ENCODE measurements at regions not wholly inside any gene's neighbourhood (a gene's known extent, or its start where the extent isn't known, plus 50 kb on each side); places are given as distances from the start of the nearest gene placed in this dataset.
"Not testable (repeated sequence)": the region's sequence is repeated elsewhere in the genome, so short reads cannot be mapped to it uniquely, and the experiment has no call there.

DNA sequence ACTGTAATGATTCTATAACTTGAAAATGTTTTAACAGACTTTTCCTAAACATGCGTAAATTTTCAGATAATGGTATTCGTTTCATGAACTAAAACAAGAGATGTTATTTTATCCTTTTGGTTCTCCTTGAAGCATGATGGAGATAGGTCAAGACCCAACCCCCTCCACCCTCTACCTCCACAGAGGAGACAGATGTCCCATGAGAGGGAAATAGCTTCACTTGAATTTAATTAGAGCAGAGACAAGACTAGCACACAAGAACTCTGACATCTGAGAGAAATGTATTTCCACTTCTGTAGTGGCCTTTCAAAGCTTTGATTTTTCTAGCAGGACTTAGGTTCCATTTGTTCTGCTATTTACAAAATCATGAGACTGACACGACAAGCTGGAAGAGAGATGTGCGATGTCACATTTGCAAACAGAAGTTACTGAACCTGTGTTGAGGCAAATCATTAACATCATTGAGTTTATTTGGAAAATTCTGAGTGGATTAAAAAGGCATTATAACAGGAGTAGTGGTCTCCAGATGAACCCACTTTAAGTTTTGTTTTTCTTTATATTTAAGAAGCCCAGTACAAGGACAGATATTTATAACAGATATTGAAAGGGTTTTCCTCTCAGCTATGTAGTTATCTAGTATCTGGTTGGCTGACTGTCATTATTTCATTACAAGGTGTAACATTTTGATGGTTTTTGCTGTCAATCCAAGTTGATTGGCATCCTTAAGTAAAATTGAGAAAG lies 276.2 kb downstream of the ASXL3 start:
- DNase-seq (ENCODE audit: low read depth): no peak

- DNase-seq (ENCODE audit: low read depth): no peak
Observed at GRCh38 chr18:33853187-33853586, 275.2 kb downstream of the ASXL3 start.

GRCh38 chr18:33851546-33852078 lies 273.6 kb downstream of the ASXL3 start:
- no peak for DNase-seq (ENCODE audit: low read depth)

GRCh38 chr18:33849731-33850130 lies 271.7 kb downstream of the ASXL3 start:
- DNase-seq (ENCODE audit: low read depth): no peak

DNA sequence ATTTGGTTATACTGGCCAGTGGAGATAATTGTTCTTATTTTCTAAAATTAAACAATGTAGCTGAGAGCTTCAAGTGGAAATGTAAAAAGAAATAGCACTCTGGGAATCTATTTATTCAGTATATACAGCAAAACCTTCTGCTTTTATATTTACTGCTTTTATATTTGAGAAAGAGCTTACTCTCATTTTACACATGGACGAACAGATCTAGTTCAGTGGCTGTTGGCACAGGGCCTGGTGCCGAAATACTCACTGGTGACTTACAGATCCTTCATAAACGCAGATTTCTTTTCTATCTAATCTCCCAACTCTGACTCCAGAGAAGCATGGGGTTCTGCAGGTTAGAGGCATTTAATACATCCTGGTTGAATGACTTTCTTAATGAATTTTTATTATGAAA lies 266.2 kb downstream of the ASXL3 start:
- DNase-seq (ENCODE audit: low read depth): no peak

DNA sequence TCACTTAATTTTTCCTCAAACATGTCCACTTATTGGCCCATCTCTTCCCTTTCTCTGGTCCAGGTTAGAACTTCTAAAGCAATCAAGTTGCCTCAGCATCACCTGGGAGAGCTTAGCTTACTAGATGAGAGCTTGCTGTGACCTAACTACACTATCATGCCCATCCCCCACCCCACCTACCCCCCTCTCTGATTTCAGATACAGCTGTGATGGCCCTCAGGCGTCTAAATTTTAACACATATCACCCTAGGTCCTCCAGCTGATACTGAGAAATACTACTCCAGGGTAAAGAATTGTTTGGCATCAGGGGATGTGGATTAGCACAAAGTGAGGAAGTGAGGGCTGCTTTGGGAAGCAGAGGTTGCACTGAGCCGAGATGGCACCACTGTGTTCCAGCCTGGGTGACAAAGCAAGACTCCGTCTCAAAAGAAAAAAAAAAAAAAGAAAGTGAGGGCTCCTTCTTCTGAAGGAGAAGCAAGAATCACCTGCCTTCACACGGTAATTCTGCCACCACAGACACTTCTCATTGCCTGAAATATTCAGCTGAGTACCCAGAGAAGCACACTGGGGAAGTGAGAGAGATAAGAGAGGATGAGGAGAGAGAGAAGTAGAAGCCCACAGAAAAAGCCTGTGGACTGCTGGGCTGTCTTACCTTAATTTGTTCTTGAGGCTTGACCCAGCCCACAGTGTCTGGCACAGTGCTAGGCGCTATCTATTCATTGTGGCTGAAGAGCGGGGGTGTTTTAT lies 263.4 kb downstream of the ASXL3 start:
- DNase-seq (ENCODE audit: low read depth): no peak

- DNase-seq (ENCODE audit: low read depth): no peak
Observed at GRCh38 chr18:33840212-33840593, 262.2 kb downstream of the ASXL3 start.

DNA sequence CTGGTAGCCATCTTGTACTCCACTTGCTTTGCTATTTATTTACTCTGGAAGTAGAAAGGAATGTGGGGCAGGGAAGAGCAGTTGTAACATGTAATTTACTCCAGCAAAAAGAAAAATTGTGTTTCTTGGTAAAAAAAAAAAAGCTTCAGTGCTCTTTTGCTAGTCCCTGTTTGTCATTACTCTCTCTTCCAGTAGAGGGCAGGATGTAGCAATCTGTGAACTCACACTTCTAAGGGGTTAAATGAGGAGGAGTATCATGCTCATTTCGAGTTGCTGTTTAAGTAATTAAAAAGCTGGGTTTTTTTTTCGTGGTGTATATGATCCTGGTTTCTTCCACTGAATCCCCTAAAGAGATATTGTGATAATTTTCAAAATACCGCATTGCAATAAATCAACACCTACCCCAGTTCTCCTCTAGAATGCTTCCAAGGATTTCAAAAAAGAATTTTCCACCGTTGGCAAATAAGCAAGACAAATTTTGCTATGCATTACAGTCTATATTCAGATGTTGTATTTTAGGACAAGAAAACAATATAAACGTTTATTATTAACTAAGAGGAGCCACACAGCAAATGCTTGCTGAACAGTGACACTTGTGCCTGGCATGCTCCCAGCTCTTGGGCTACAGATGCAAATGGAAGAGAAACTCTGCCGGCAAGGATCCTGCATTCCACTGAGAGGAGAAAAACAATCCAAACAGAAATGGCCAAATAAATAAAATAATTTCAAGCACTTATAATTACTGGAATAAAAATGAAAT lies 261.6 kb downstream of the ASXL3 start:
- DNase-seq (ENCODE audit: low read depth): peak; percentile 33

- DNase-seq (ENCODE audit: low read depth): no peak
Observed at GRCh38 chr18:33838054-33838453, 260.0 kb downstream of the ASXL3 start.

GRCh38 chr18:33837191-33837590 lies 259.2 kb downstream of the ASXL3 start:
- no peak for DNase-seq (ENCODE audit: low read depth)

DNA sequence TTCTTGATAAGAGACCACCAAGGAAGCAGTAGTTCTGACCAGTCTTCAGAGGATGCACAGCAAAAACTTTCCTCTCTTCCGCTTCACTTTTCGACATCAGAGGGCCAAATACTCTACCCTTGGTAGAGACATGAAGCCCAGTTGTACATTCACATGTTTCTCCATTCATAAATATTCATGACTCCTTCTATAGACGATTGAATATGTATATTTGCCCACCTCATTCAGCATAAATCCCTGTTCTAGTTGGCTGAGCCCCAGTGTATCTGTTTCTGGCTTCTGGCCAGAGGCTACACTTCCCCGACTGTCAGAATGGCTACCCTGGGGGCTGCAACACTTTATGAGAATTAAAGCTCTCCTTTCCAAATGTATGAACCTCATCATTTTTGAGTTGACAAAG lies 258.5 kb downstream of the ASXL3 start:
- DNase-seq (ENCODE audit: low read depth): no peak

DNA sequence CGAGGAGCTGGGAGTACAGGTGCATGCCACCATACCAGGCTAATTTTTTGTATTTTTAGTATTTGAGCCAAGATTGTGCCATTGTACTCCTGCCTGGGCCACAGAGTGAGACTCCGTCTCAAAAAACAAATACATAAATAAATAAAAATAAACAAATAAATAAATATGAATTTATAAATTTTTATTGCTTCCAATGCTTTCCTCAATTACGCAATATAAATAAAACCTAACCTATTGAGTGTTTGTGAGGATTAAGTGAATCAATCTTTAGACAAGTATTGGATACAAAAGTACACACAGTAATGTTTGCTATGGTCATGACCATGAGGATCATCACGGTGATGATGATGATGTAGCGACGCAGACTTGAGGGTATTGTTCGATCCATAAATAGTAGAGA lies 257.4 kb downstream of the ASXL3 start:
- DNase-seq (ENCODE audit: low read depth): no peak

DNA sequence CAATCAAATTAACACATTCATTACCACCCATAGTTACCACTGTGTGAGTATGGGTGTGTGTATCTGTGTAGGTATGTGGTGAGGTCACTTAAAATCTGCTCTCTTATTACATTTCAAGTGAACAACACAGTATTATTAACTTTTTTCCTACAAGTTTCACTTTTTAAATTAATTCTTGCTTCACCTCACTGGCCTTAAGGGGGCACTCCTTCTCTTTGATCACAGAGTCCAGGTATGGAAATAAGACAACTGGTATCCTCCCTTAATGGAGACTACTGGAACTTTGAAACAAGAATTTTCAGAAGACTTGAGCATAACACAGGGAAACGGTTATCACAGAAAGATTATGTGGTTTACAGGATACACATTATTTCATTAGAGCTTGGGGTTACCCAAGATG lies 255.8 kb downstream of the ASXL3 start:
- no peak for DNase-seq (ENCODE audit: low read depth)

DNA sequence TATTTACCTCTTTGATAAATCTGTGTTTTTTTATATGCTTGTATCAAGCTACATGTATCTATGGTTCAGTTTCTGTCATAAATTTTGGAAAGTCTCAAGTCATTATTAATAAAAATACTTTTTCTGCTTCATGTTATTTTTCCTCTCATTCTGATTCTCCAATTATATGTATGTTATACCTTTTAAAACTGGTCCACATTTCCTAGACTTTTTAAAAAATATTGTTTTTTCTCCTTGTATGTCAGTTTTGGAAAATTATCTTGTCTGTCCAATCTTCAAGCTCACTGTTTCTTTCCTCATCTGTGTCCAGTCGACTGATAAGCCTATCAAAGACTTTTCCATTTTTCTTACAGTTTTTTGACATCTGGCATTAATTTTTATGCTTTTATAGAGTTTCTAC lies 253.4 kb downstream of the ASXL3 start:
- no peak for DNase-seq (ENCODE audit: low read depth)

DNA sequence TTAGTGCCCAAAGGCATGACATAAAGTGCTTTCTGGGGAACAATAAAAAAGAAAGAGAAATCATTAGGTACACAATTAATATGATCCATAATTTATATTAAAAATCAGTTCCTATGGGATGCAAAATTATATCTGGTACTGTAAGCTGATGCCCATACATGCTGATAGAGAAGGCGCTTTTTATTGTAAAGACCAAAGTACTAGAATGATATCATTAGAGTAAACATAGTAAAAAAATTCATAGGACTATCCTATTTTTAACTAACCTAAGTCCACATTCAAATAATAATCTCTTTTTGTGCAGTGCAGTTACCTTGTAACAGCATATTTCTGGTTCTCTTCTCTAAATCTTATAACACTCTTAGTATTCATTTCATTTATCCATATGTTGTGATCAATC lies 252.2 kb downstream of the ASXL3 start:
- no peak for DNase-seq (ENCODE audit: low read depth)

GRCh38 chr18:33828949-33829348 lies 250.9 kb downstream of the ASXL3 start:
- no peak for DNase-seq (ENCODE audit: low read depth)

DNA sequence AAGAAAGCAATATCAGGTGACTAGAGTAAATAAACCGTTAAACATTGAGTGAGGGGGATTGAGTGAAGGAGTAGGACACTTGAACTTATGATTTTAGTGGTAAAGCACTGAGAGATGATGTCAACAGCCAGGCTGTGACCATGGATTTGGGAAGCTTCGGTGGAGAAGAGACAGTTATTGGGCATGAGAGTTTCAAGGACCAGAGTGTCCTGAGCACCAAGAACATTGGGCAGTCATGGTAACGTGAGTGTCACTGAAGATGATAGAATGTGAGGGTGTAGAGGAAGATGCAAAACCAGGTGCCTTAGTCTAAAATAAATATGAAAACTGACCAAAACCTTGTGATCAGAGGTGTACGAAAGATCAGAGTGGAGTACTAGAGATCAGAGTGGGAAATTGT lies 248.1 kb downstream of the ASXL3 start:
- DNase-seq (ENCODE audit: low read depth): no peak

DNA sequence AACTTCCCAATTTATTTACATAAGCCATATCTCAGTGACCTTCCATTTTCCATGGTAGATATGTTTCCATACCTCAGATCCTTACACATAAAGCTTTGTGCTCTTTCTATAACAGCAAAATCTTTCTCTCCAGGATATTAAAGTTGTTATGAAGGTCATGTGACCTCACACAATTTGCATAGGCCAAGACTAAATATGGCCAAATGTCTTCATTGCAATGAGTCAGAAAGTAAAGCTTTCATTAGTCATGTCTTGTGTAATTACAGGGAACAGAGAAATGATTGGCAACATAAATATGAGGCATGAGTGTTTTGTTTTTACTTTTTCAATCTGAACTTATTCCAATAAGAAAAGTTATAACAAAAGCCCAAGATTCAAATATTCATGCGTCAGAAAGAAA lies 243.5 kb downstream of the ASXL3 start:
- peak; percentile 65 for DNase-seq (ENCODE audit: low read depth)

- DNase-seq (ENCODE audit: low read depth): no peak
Observed at GRCh38 chr18:33820517-33821371, 242.7 kb downstream of the ASXL3 start.

DNA sequence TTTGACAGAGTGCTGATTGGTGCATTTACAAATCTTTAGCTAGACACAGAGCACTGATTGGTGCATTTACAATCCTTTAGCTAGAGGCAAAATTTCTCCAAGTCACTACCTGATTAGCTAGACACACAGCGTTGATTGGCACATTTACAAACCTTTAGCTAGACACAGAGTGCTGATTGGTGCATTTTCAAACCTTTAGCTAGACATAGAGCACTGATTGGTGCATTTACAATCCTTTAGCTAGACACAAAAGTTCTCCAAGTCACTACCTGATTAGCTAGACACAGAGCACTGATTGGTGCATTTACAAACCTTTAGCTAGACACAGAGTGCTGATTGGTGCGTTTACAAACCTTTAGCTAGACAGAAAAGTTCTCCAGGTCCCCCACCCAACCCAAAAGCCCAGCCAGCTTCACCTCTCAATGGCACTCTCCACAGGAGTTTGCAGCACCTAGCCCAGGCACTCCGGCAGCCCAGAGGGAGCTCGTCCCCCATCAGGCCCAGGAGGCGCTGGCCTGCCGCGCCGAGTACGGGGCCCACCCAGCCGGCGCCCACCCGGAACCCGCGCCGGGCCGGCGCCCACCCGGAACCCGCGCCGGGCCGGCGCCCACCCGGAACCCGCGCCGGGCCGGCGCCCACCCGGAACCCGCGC lies 241.8 kb downstream of the ASXL3 start:
- DNase-seq (ENCODE audit: low read depth): not testable (repeated sequence)

DNA sequence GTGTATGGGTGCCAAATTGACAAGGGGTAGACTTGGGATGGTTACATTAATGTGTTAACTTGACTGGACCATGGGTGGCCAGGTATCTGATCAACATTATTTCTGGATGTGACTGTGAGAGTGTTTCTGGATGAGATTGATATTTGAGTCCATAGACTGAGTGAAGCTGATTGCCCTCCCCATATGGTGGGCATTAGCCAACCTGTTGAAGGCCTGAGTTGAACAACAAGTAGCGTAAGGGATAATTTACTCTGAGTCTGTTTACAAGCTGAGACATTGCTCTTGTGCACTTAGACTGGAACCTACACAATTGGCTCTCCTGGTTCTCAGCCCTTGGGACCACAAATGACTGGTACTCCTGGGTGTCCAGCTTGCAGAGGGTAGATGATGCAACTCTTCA lies 240.1 kb downstream of the ASXL3 start:
- no peak for DNase-seq (ENCODE audit: low read depth)
